Stimulated activated CD4-positive, alpha-beta T cell treated with anti-CD3 and anti-CD28 coated beads, Interleukin-4, amount 100 ng/mL, for 4 hours (primary cell): ENCODE measurements at regions not wholly inside any gene's neighbourhood (a gene's known extent, or its start where the extent isn't known, plus 50 kb on each side); places are given as distances from the start of the nearest gene placed in this dataset.

Experiments
- DNase-seq, 2 experiments: peaks; one replicate each; pipeline ENCODE4 v3.0.0-alpha.2; 2020

GRCh38 chr7:155999631-156000489 is 187.6 kb upstream of the SHH start:
- no peak for DNase-seq

GRCh38 chr7:155998766-155999630 is 186.7 kb upstream of the SHH start:
- no peak for DNase-seq

- peak; percentile 24 to 39 for DNase-seq
These were observed 186.0 kb upstream of the SHH start for GRCh38 chr7:155998328-155998691.

- no peak for DNase-seq
These were observed 185.4 kb upstream of the SHH start for GRCh38 chr7:155997431-155998327.

- no peak for DNase-seq
These were observed 184.5 kb upstream of the SHH start for GRCh38 chr7:155996718-155997280.

GRCh38 chr7:155995183-155995612 is 182.9 kb upstream of the SHH start:
- DNase-seq, result no peak

GRCh38 chr7:155994279-155994811 is 182.1 kb upstream of the SHH start:
- DNase-seq, result no peak

- no peak for DNase-seq
These were observed 181.4 kb upstream of the SHH start for GRCh38 chr7:155993420-155994278.

GRCh38 chr7:155992974-155993373 is 180.7 kb upstream of the SHH start:
- no peak for DNase-seq

- DNase-seq, result no peak
These were observed 180.3 kb upstream of the SHH start for GRCh38 chr7:155992538-155992937.

- no peak for DNase-seq
These were observed 179.8 kb upstream of the SHH start for GRCh38 chr7:155992107-155992506.

GRCh38 chr7:155991470-155991869 is 179.2 kb upstream of the SHH start:
- DNase-seq, result no peak

GRCh38 chr7:155988416-155988815 is 176.2 kb upstream of the SHH start:
- DNase-seq, result no peak

GRCh38 chr7:155987681-155988235 is 175.5 kb upstream of the SHH start:
- DNase-seq, result no peak

- DNase-seq, result no peak
These were observed 174.4 kb upstream of the SHH start for GRCh38 chr7:155986497-155987160.

GRCh38 chr7:155985518-155986250 is 173.4 kb upstream of the SHH start:
- no peak for DNase-seq

- DNase-seq, result no peak
These were observed 172.5 kb upstream of the SHH start for GRCh38 chr7:155984609-155985405.

GRCh38 chr7:155984028-155984580 is 171.8 kb upstream of the SHH start:
- no peak for DNase-seq
